WI38 (cell line): ENCODE measurements at regions not wholly inside any gene's neighbourhood (a gene's known extent, or its start where the extent isn't known, plus 50 kb on each side); places are given as distances from the start of the nearest gene placed in this dataset.

Source experiments
- H3K4me3 ChIP-seq: 2 replicates; pipeline ENCODE4 v1.5.1; 2011; ENCODE audit warnings: low read depth, mild to moderate bottlenecking, control low read depth, low read length
- CTCF ChIP-seq: IDR thresholded peaks from 2 replicates; pipeline ENCODE4 v1.5.1; 2012; ENCODE audit warnings: low read depth, mild to moderate bottlenecking, control low read depth, low read length

DNA sequence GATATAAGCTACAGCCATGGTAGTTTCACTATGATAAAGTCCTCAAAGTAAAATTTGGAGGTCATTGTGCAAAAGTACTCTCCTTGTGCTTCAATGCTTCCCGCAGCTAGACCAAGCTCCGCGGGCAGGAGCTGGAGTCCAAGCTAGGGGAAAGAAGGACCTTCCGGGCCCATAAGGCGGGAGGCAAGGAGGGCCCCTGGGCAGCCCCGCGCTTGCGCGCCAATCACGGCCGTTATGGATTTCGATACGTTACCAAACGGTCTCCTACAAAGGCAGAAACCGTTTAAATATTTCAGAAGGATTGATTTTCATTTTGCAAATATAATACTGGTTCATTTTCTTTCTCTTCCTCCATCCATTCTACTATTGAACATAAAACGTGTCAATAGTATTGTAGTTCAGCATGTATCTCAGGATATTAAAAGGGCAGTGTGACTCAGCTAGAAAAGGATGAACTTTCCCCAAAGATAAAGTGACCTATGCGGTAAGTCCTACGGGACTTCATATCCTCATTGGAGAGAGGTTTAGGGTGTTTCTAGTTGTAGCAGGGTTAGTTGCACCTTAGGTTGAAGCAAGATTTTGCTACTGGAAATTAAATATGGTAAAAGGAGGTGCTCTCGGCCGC lies 128.0 kb downstream of the KIF20B start:
- H3K4me3 ChIP-seq: no peak overlapping the region
- no peak for TF ChIP-seq CTCF

- no peak overlapping the region for H3K4me3 ChIP-seq
- TF ChIP-seq CTCF: no peak
Measured at GRCh38 chr10:89829887-89830269, 128.5 kb downstream of the KIF20B start.

- H3K4me3 ChIP-seq: no peak overlapping the region
- no peak for TF ChIP-seq CTCF
Measured at GRCh38 chr10:89830624-89831023, 129.2 kb downstream of the KIF20B start.

DNA sequence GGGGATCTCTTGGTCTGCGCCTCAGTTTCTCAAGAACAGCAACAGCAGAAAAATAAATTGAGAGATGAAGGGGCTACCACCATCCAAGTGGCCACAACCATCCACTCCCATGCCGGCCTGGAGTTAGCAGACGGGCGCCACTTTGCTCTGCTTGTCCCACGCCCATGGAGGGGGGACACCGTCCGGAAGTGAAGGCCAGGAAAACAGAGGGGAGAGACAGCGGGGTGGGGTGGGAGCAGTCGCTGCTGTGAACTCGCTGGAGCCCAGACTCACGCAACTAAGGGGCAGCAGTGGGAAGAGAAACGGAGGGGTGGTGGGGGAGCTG lies 135.4 kb downstream of the KIF20B start:
- no peak for TF ChIP-seq CTCF
- peak overlapping the region; percentile 63 for H3K4me3 ChIP-seq

DNA sequence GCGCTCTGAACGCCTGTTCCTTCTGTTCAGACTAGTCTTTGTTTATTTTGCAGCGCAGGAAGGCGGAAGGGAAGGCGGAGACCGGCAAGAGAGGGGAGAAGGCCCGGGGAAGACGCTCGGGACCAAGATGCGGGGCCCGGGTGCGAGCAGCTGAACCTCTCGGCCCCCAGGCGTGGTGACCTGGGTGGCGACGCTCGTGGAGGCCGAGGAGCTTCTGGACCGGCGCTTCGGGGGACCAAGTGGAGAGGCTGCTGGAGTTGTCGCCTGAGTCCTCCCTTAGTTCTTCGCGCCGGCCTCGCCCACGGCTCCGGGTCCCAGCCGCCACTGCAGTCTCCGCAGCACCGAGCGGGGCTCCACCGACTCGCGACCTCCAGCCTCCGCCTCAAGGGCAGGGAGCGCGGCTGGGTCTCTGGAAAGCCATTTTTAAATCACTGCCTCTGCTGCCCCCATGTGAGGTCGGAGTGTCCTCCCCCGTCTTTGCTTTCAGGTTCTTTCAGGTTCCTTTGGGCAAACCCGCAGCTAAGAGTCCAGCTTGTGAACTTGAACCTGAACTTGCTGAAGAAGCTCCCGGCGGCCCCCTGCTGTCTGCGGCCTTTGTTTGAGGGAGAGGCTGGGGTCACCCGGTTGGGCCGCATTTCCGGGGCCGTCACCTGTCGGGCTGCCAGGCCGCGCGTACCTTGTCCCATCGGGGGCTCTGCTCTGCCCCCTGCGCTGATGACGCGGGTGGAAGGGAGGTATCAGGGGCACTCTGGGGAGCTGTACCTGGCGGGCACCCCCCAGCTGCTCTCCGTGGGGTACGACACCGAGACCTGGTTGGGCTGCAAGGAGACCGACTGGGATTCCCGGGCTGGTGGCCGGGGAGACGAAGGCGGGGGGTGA lies 136.0 kb downstream of the KIF20B start:
- no peak for TF ChIP-seq CTCF
- peak overlapping the region; percentile 63 for H3K4me3 ChIP-seq

- H3K4me3 ChIP-seq: peak overlapping the region; percentile 63
- no peak for TF ChIP-seq CTCF
Measured at GRCh38 chr10:89838044-89838615, 136.7 kb downstream of the KIF20B start.
